Activated CD4-positive, alpha-beta memory T cell treated with anti-CD3 and anti-CD28 coated beads for 36 hours (primary cell): ENCODE measurements at regions not wholly inside any gene's neighbourhood (a gene's known extent, or its start where the extent isn't known, plus 50 kb on each side); places are given as distances from the start of the nearest gene placed in this dataset.

Source experiments
- CTCF ChIA-PET: fragments of 350-600 bp; sonication (Branson Sonifier 250); formaldehyde crosslinking; loops from one replicate; lab custom pipeline; 2021; ENCODE audit warnings: antibody characterized with exemption, inconsistent platforms; lab: Charles Lee
- POLR2A ChIA-PET: fragments of 350-600 bp; sonication (Branson Sonifier 250); formaldehyde crosslinking; loops from one replicate; lab custom pipeline; 2021; ENCODE audit warnings: antibody characterized with exemption; lab: Charles Lee
- DNase-seq: peaks from one replicate; pipeline ENCODE4 v3.0.0-alpha.2; 2020
- H3K27ac Mint-ChIP-seq: one replicate; pipeline ENCODE4 v1.8.0; 2021; ENCODE audit warnings: mixed read lengths
- H3K27me3 Mint-ChIP-seq: one replicate; pipeline ENCODE4 v1.8.0; 2021; ENCODE audit warnings: mixed read lengths
- H3K36me3 Mint-ChIP-seq: one replicate; pipeline ENCODE4 v1.8.0; 2021; ENCODE audit warnings: mixed read lengths
- H3K4me1 Mint-ChIP-seq: one replicate; pipeline ENCODE4 v1.8.0; 2021; ENCODE audit warnings: low read depth, mixed read lengths
- H3K4me3 Mint-ChIP-seq: one replicate; pipeline ENCODE4 v1.8.0; 2021; ENCODE audit warnings: mild to moderate bottlenecking, mixed read lengths
- H3K9me3 Mint-ChIP-seq: one replicate; pipeline ENCODE4 v1.8.0; 2021; ENCODE audit warnings: mixed read lengths
- intact Hi-C: fragments of 100-400 bp; cut with micrococcal nuclease; formaldehyde crosslinking; loops from one replicate; pipeline ENCODE4 v1.15.1; 2023

- no peaks in the 10 kb centered on the region for H3K36me3 Mint-ChIP-seq
- intact Hi-C loops: no loop called here
- no peaks in the 10 kb centered on the region for H3K4me1 Mint-ChIP-seq
- no peak for DNase-seq
- ChIA-PET CTCF (no interaction called here), POLR2A (no interaction called here)
- no peak overlapping the region for H3K27ac Mint-ChIP-seq
- H3K9me3 Mint-ChIP-seq: no peaks in the 10 kb centered on the region
- H3K4me3 Mint-ChIP-seq: no peak overlapping the region
- H3K27me3 Mint-ChIP-seq: no peaks in the 10 kb centered on the region
These were observed 277.6 kb downstream of the TMEM38B start for GRCh38 chr9:105971986-105972385.

- no peak for DNase-seq
- Mint-ChIP-seq H3K27ac (no peak overlapping the region), H3K4me1 (no peaks in the 10 kb centered on the region), H3K36me3 (no peaks in the 10 kb centered on the region), H3K4me3 (no peak overlapping the region), H3K27me3 (no peaks in the 10 kb centered on the region), H3K9me3 (no peaks in the 10 kb centered on the region)
- CTCF ChIA-PET: no interaction called here
- intact Hi-C loops: no loop called here
- POLR2A ChIA-PET: no interaction called here
These were observed 278.3 kb downstream of the TMEM38B start for GRCh38 chr9:105972466-105973204.

- no peaks in the 10 kb centered on the region for H3K9me3 Mint-ChIP-seq
- DNase-seq: no peak
- no peaks in the 10 kb centered on the region for H3K4me1 Mint-ChIP-seq
- no peaks in the 10 kb centered on the region for H3K27me3 Mint-ChIP-seq
- no peak overlapping the region for H3K27ac Mint-ChIP-seq
- intact Hi-C loops: no loop called here
- no peaks in the 10 kb centered on the region for H3K36me3 Mint-ChIP-seq
- POLR2A ChIA-PET: no interaction called here
- no peak overlapping the region for H3K4me3 Mint-ChIP-seq
- CTCF ChIA-PET: no interaction called here
These were observed 279.6 kb downstream of the TMEM38B start for GRCh38 chr9:105973951-105974351.

- intact Hi-C loops: no loop called here
- POLR2A ChIA-PET: no interaction called here
- CTCF ChIA-PET: no interaction called here
These were observed 281.7 kb downstream of the TMEM38B start for GRCh38 chr9:105975886-105976645.

GRCh38 chr9:105978336-105978735, 284.0 kb downstream of the TMEM38B start:
- ChIA-PET CTCF (no interaction called here), POLR2A (no interaction called here)
- H3K27me3 Mint-ChIP-seq: no peaks in the 10 kb centered on the region
- intact Hi-C loops: no loop called here
- no peaks in the 10 kb centered on the region for H3K9me3 Mint-ChIP-seq
- no peaks in the 10 kb centered on the region for H3K4me1 Mint-ChIP-seq
- no peak overlapping the region for H3K4me3 Mint-ChIP-seq
- H3K36me3 Mint-ChIP-seq: no peaks in the 10 kb centered on the region
- no peak overlapping the region for H3K27ac Mint-ChIP-seq
- no peak for DNase-seq

More at GRCh38 chr9:105975886-105976645, 281.7 kb downstream of the TMEM38B start:
- Mint-ChIP-seq H3K36me3 (no peaks in the 10 kb centered on the region), H3K27ac (no peak overlapping the region), H3K4me1 (no peaks in the 10 kb centered on the region), H3K4me3 (no peak overlapping the region), H3K9me3 (no peaks in the 10 kb centered on the region), H3K27me3 (no peaks in the 10 kb centered on the region)
- no peak for DNase-seq

- Mint-ChIP-seq H3K36me3 (no peaks in the 10 kb centered on the region), H3K27ac (no peak overlapping the region), H3K4me3 (no peak overlapping the region), H3K9me3 (no peaks in the 10 kb centered on the region), H3K27me3 (no peaks in the 10 kb centered on the region), H3K4me1 (no peaks in the 10 kb centered on the region)
- intact Hi-C loops: no loop called here
- CTCF ChIA-PET: no interaction called here
- POLR2A ChIA-PET: no interaction called here
- DNase-seq: no peak
These were observed 284.5 kb downstream of the TMEM38B start for GRCh38 chr9:105978826-105979225.

GRCh38 chr9:105979290-105979689, 284.9 kb downstream of the TMEM38B start:
- ChIA-PET POLR2A (no interaction called here), CTCF (no interaction called here)
- no peaks in the 10 kb centered on the region for H3K9me3 Mint-ChIP-seq
- no peak for DNase-seq
- no peak overlapping the region for H3K27ac Mint-ChIP-seq
- no peaks in the 10 kb centered on the region for H3K4me1 Mint-ChIP-seq
- H3K27me3 Mint-ChIP-seq: no peaks in the 10 kb centered on the region
- no peaks in the 10 kb centered on the region for H3K36me3 Mint-ChIP-seq
- intact Hi-C loops: no loop called here
- H3K4me3 Mint-ChIP-seq: no peak overlapping the region

GRCh38 chr9:105984714-105985113, 290.4 kb downstream of the TMEM38B start:
- H3K9me3 Mint-ChIP-seq: no peaks in the 10 kb centered on the region
- ChIA-PET CTCF (no interaction called here), POLR2A (no interaction called here)
- no peak overlapping the region for H3K4me3 Mint-ChIP-seq
- DNase-seq: no peak
- no peak overlapping the region for H3K27ac Mint-ChIP-seq
- no peaks in the 10 kb centered on the region for H3K27me3 Mint-ChIP-seq
- intact Hi-C loops: no loop called here
- H3K4me1 Mint-ChIP-seq: no peaks in the 10 kb centered on the region
- no peaks in the 10 kb centered on the region for H3K36me3 Mint-ChIP-seq

- no peak overlapping the region for H3K27ac Mint-ChIP-seq
- H3K4me3 Mint-ChIP-seq: no peak overlapping the region
- no peaks in the 10 kb centered on the region for H3K36me3 Mint-ChIP-seq
- ChIA-PET POLR2A (no interaction called here), CTCF (no interaction called here)
- no peaks in the 10 kb centered on the region for H3K27me3 Mint-ChIP-seq
- H3K9me3 Mint-ChIP-seq: no peaks in the 10 kb centered on the region
- H3K4me1 Mint-ChIP-seq: no peaks in the 10 kb centered on the region
- intact Hi-C loops: no loop called here
- no peak for DNase-seq
These were observed 298.9 kb downstream of the TMEM38B start for GRCh38 chr9:105993116-105993854.

- no peaks in the 10 kb centered on the region for H3K4me1 Mint-ChIP-seq
- H3K27ac Mint-ChIP-seq: no peak overlapping the region
- no peak overlapping the region for H3K4me3 Mint-ChIP-seq
- no peaks in the 10 kb centered on the region for H3K27me3 Mint-ChIP-seq
- no peaks in the 10 kb centered on the region for H3K9me3 Mint-ChIP-seq
- no peaks in the 10 kb centered on the region for H3K36me3 Mint-ChIP-seq
- CTCF ChIA-PET: no interaction called here
- POLR2A ChIA-PET: interaction anchor here (0.6 kb wide), 1 partner anchor 884 kb away, joined by 3 read pairs; no protein-coding TSS in a partner anchor
- intact Hi-C loops: no loop called here
- DNase-seq: no peak
These were observed 299.8 kb downstream of the TMEM38B start for GRCh38 chr9:105993921-105994715.

- POLR2A ChIA-PET: no interaction called here
- no peak overlapping the region for H3K27ac Mint-ChIP-seq
- CTCF ChIA-PET: no interaction called here
- DNase-seq: no peak
- intact Hi-C loops: no loop called here
- H3K36me3 Mint-ChIP-seq: no peaks in the 10 kb centered on the region
- no peaks in the 10 kb centered on the region for H3K4me1 Mint-ChIP-seq
- H3K9me3 Mint-ChIP-seq: no peaks in the 10 kb centered on the region
- H3K27me3 Mint-ChIP-seq: no peaks in the 10 kb centered on the region
- H3K4me3 Mint-ChIP-seq: no peak overlapping the region
These were observed 300.6 kb downstream of the TMEM38B start for GRCh38 chr9:105994970-105995369.
